ENCODE measurements at regions not wholly inside any gene's neighbourhood (a gene's known extent, or its start where the extent isn't known, plus 50 kb on each side); places are given as distances from the start of the nearest gene placed in this dataset.

DNA sequence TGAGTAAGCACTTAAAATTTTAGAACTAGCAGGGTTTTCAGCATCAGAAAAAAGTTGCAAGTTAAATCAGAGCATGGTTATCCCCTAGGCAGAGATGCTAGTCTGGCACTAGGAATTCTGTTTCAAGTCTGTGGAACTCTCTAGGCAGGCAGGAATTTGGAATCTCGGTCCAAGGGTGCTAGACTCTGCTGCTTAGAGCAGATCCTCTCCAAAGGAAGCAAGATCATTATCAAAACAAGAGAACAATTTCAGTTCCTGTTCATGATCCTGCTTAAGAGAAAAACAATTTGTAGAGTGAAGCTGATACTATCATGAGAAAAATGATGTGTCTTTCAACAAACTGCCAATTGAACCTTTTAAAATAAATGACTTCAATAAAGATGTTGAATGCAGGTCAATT is 420.7 kb downstream of the KIF4B start:
- no peak for DNase-seq

DNA sequence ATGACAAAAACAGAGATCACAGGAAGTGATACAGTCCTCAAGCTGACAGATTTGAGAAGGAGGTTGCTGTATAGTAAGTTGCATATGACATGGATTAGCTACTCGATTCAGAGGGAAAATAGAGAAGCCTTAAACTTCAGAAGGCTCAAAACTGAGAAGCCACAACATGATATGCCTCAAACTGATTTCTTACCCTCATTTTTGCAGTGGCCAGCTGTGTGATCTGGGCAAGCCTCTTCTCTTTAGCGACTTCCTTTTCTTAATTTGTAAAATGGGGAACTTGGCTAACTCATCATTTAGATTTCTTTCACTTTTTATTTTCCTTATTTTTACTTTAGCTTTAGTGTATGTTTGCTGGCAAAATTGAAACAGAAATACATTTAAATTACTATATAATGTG is 421.1 kb downstream of the KIF4B start:
- DNase-seq: no peak

DNA sequence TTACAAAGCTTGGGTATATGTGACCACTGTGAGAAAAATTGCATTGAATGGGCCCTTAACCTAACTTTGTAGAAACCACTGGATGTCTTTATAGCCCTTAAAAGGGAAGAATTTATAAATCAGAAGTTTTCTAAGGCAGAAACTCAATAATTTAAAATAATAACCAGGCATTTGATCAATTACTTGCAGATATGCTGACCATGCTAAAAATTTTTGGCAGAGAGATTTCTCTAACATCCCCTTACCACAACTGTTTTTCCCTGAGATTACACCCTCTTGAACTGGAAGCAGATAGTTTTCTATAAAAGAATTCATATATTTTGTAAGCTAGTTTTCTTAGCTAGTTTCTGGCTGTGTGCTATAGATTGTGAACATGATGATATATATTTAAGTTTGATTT is 428.3 kb downstream of the KIF4B start:
- no peak for DNase-seq

DNA sequence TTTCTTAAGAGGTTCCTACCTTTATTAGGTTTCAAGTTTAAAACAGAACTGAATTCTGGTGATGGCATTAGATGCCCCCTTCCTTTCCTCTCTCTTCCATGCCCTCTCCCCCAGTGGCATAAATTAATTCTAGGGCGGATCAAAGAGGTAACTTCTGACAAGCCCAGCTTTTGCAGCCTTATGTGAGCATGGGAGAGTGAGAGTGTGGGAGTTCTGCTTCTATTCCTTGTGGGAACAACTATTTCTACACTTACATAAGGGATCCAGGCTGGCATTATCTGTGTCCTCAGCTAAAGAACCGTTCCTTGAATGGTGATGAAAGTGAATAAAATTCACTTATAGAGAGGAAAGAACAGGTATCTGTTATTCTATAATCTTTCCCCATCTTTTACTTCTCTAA is 437.6 kb downstream of the KIF4B start:
- DNase-seq: no peak

DNA sequence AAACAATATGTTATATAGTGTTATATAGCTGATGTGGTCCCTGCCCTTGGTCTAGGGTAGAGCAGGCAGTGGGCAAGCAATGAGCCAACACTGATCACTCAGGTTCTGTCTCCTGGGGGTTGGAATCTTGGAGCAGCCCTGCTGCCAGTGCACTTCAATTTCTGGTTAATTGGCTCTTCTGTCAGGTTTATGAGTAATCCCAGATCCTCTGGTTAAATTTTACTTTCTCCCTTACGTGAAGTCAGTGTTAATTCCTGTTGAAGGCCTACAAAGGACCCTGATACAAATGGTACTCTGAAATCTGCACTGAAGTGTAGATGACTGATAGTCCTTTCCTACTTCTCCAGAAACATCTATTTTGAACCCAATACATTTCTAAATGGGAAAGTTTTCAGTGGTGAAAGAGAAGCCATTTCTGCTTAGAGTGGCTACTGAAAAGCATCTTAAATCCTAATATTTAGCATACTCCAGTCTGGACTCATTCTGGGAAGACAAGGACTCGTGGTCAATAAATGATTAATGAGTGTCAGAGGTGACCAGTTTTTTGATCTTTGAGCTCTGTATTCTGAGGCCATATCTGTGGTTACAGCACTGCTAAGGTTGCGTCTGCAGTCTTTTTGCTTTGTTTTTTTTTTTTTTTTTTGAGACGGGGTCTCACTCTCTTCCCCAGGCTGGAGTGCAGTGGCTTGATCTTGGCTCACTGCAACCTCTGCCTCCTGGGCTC is 442.4 kb downstream of the KIF4B start:
- DNase-seq: no peak

DNA sequence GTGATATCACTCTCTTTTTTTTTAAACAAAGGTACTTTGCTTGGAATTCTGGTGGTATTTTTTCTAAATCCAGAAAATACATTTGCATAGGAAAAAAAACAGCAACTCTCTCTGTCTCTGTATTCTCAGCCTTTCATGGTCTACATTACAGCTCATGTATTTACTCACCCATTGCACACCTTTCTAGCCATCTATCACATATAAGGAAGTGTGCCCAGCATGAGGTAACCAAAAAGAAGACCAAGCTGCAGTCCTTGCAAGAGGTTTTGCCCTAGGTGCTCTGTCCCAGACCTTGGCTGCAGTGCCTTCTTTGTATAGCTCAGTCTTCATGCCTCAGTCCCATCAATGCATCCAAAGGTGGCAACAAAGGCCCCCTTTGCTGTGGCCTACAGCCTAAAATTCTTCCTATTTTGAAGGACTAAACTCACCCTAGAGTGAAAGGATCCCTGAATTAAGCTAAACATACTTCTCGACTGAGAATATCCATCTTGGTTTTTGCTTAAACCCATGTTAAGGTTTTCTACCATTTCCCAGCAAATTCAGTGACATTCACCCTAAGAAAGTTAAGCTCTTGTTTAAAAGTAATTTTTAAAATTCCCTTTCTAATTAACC is 446.4 kb downstream of the KIF4B start:
- DNase-seq: no peak

DNA sequence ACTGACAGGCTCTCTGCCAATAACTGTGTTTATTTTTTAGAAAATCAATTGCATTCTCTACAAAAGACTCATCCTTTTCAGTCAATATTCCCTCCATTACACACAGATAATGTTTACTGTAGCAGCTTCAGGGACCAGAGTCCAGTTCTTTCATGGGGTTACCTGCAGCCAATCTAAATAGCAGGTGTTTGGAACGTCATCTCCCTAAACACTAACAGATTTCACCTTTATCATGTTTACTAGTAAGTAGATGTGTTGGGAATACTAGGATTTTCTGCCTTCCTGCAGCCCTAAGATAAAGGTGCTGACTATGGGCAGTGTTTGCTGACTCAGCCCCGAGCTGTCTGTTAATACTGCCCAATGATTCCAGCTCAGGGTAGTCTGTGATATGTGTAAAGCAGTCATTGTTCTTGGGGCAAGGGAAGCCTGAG is 447.0 kb downstream of the KIF4B start:
- no peak for DNase-seq

DNA sequence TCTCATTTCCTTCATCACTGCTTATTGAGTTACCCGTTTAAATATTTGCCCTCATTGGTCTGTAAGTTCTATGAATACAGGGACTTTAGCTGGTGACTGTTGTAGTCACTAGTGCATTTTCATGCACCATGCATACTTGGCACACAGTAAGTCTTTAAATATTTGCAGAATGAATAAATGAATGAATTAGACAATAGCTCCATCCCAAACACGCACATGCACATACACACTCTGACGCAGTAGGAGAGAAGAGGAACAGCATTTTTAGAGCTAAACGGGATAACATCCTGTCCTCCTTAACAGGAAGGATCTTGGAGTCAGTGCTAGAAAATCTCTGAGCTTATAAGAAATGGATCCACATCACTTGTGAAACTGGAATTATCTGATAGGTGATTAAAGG is 447.7 kb downstream of the KIF4B start:
- no peak for DNase-seq

DNA sequence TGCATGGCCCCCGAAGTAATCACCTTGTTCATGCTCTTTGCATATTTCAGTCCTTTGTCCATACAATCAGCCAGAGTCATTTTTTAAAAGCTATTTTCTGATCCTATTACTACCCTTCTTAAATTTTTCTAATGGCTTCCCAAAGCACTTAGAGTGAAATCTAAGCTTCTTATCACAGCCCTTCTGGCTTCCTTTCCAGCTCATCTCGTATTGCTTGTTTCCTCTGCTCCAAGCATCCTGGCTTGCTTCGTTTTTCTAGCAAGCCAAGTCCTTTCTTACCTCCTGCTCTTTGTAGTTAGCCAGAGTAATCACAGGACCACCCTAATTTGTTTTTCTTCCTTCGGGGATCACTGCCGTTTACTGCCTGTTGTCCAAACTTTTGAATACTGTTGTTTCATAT is 453.3 kb downstream of the KIF4B start:
- DNase-seq: no peak

DNA sequence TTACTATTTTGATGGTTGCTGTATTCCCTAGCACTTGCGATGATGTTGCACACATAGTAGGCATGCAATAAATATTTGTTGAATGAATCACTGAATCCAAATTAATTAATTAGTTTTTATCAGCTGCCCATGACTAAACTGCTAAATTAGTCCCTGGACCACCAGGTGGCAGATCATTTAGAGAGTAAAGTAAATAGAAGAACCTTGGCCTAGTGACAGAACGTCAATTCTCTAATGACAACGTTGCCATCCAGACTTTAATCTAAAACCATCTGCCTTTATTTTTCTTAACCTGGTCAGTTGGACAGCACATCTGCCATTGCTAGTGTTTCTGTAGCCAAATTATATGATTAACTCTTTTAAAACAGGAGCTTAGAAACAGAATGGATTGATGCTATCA is 457.5 kb downstream of the KIF4B start:
- DNase-seq: no peak

DNA sequence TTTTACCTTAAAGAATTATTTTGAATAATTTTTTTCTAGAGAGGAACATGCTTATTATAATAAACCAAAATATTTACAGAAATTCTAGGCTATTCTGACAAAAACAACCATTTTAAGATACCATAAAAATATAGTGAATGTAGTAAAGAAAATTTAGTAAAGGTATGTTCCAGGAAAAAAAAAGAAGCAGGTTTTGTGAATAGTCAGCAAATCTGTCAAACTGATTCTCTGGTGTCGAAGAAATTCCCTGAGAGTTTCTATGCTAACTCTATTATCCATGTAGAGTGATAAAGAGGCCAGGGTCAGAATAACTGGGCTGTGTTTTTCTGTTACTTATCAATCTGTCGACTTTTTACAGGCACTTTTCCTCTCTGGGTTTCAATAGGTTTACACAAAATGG is 459.2 kb downstream of the KIF4B start:
- no peak for DNase-seq

DNA sequence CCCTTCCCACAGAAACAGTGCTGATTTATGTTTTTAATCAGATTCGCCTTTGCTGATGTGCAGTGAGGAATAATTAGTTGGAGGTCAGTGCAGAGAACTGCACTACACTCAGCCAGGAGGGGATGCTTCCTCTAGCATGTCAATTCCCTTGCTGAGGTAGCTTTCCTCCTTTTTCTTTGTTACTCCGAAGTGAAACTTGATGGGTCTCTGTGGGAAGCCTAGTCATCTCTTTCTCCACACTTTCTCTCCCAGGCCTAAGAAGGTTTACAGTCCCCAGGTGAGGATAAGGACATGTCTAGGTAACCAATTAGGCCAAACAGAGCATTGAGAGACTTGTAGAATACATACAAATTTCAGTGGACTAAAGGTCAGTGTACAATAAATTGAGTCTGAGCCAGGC is 461.8 kb downstream of the KIF4B start:
- DNase-seq: no peak

DNA sequence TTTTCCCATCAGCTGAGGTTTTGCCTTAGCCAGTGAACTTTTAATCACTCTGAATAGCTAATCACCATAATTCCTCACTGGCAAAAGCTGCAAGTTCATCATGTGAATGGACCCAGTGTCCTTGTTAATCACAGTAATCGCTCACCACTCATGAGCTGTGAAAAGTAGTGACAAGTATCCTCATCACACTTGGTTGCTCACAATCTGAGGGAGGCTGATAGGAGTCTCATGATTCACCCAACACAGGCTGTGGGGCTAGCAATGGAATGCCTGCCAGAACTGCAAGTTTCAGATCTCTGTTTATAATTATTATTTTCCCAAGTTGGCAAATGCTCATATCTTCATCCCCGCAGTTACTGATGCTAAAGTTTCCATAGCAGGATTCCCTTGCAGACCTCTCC is 467.2 kb downstream of the KIF4B start:
- no peak for DNase-seq

DNA sequence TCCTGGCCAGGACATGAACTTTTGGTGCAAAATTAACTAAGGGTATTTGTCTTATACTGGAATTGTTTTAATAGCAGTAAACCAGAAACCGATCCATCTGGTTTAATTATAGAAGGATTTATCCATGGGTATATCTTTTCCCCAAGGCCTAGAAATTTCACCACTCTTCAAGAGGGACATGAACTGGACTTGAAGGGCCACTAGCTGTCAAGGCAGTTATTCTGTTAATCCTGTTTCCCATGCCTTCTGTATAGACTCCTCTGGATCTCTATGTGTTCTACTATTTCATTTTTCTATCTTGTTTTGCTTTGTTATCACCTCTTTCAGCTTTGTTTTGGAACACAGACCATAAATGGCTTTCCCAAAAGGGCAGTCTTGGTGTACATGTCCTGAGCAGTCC is 467.6 kb downstream of the KIF4B start:
- no peak for DNase-seq

DNA sequence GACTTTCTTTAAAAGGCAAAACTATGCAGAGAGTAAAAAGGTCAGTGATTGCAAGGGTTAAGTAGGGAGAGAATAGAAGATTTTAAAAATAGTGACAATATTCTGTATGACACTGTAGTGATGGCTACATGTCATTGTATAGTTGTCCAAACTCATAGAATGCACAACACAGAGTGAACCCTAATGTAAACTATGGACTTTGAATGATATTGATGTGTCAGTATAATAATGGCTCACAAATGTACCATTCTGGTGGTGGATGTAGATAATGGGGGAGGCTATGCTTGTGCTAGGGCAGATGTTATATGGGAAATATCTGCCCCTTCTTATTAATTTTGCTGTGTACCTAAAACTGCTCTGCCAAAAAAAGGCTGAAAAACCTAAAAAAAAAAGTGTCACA is 468.9 kb downstream of the KIF4B start:
- DNase-seq: no peak

DNA sequence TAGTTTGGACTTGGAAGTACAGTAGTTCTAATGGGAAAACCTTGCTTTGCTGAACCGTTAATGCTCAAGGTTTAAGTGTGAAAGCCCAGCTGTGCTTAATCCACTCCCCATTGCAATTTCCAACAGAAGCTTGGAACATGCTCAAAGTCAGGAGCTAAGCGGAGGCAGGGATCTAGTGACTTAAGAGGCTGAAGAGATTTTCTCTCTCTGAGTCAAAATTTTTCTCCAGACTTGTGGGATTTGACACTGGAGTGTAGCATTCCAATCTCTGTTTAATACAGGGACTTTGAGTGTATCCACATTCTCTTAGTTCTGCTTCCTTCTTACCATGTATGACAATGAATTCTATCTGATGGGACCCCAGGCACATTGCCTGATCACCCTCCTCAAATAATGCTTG is 471.8 kb downstream of the KIF4B start:
- DNase-seq: no peak

DNA sequence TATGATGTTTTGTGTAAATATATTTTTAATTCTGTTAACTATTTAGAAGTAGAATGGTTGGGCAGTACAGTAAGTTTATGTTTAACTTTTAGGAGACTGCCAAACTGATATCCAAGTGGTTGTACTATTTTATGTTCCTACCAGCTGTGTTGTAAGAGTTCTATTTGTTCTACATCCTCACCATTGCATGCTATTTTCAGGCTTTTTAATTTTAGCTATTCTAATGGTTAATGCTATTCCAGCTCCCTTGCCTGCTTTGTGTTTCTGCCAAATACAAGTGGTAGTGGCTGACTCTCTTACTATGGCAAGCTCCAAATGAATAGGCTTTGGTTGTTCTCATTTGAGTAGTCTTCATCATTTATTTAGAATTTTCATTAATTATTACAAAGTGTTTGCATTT is 476.4 kb downstream of the KIF4B start:
- DNase-seq: no peak

DNA sequence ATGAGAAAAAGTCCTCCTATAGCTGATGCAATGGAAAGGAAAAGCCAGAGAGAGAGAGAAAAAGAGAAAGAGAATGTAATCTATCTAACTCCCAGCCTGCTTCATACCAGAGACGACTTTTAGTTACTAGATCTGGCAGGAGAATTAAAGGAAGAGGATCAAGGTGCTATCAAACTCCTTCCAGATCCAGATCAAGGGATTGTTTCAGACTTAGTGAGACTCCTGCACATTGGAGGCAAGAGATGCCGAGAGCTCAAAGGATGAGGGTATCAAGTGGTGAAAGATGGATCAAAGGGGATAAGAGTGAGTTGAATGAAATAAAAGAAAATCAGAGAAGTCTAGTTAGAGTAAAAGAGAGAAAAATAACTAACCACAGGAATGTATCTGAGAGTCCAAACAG is 478.6 kb downstream of the KIF4B start:
- no peak for DNase-seq

DNA sequence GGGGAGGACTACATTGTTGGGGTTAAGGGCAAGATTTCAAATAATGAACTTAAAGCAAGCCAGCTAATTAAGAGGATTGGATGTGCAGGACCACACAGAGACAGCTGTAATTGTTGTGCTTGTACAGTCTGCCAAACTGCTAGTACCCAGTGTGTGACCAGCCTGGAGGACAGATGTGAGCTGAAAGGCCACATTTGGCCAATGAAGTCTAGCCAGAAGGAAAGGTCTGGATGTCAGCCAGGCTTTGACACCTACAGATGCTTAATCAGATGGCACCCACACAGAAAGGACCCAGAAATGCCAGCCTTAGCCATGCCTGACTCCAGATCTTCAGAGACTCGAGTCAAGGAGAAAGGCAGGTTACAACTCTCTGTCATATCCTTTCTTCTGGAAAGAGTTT is 491.1 kb downstream of the KIF4B start:
- no peak for DNase-seq

DNA sequence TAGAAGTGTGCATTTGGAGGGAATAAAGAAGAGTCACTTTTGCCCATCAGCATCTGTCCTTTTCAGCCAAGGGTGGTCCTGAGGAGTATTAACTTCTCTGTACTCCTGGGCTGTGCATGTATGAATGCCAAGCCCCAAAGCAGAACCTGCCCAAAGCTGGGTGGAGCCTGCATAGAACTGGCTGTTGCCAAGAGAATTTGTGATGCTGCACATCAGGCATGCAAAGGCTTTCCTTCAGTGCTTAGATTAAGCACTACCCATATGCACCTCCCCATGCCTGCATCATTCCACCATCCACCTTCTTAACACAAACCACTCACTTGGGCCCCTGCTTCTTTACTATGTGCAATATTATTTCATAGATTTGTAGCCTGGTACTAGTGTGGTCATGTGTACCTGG is 493.8 kb downstream of the KIF4B start:
- DNase-seq: no peak

DNA sequence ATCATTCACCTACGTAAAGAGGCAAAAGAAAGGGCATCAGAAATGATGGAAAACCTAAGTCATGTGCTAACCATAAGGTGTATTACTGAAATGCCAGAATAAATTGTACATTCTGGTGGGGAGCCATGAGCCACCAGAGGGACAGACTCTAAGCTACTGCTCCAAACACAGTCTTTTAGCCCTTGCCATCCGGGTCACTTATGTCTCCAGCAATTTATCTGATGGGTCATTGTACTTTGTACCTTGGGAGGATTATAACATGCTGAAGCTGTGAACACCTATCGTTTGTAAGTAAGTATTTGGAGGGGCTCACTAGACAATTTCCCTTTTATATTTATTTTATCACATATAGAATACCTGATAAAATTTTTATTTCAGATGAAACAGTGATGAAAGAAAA is 495.1 kb downstream of the KIF4B start:
- DNase-seq: no peak

DNA sequence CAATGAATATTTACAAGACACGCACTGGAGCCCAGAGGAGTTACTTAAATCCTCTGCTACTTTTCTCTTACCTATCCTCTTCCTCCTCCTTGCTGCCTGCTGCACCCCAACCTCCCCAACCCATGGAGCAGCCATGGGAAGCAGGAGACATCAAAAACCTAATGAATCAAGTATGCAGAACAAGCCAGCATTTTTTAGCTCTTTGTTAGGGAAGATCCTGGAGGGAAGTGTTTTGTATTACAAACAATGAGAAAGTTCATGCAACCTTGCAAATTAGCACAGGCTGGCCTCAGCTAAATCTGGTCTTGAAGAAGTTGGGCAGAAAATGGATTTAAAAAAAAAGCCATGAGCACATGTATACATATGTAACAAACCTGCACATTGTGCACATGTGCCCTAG is 498.8 kb downstream of the KIF4B start:
- DNase-seq: no peak

DNA sequence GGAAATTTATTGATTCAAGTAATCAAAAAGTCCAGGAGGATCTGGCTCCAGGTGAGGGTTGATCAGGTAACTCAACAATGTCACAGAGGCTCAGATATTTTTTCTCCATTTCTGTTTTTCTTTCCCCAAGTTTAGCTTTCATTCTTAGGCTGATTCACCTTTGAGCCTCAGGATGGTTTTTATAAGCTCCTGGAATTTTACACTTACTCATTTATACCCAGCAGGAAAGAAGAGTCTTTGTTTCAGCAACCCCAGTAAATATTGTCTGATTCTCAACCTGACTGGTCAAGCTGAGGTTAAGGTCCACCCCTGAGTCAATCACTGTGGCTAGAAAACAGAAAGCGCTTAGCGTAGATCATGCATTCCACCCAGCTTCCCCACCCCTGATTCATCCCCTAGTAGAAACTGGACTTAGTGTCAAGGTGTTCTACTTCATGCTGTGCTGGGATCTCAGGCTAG is 500.6 kb downstream of the KIF4B start:
- DNase-seq: no peak

DNA sequence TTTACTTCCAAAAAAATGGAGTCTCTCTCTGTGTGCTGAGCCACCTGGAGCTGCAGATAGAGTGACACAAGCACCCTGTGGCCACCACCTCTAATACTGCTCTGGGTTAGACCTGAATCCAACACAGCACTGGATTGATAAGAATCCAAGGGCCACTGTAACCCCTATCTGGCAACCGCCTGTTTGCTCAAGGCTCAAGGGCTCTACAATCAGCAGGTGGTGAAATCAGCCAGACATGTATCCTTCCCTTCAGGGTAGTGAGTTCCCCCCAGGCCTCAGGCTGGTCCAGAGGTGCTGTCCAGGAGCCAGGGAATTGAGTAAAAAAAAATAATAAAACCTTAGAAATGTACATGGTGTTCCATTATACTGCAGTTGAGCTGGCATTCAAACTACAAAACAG is 509.0 kb downstream of the KIF4B start:
- DNase-seq: no peak

DNA sequence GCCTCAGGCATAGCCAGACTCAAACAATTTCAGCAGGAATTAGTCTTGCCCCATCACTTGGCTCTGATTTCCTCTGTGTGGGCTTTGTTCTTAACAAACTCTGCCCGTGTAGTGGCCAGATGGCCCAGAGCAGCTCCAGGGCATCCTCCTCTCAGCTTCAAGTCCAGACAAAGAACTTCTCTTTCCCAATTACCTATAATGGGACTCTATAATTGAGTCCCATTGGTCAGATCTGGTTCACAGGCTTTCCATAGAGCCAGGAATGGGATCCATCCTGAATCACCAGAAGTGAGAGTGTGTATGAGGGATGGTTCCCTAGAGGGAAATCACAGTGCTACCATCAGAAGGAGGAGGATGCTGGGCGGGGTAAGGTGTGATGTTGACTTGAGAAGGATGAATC is 515.8 kb downstream of the KIF4B start:
- DNase-seq: no peak

All from activated CD4-positive, alpha-beta T cell treated with anti-CD3 and anti-CD28 coated beads for 1 hour (primary cell).